HAP-1 (cell line): ENCODE measurements at regions not wholly inside any gene's neighbourhood (a gene's known extent, or its start where the extent isn't known, plus 50 kb on each side); places are given as distances from the start of the nearest gene placed in this dataset.
"Not testable (repeated sequence)": the region's sequence is repeated elsewhere in the genome, so short reads cannot be mapped to it uniquely, and the experiment has no call there.

Experiments used
- DNase-seq, 2 experiments: peaks; one replicate each; pipeline ENCODE4 v3.0.0-alpha.2; 2016 to 2020; ENCODE audit warnings: low spot score in 2 of 2
- H3K27me3 ChIP-seq: fragments of 250-450 bp; sonication (Bioruptor Pico); 2 replicates; pipeline ENCODE4 v1.5.1; 2020; ENCODE audit warnings: low read depth, mild to moderate bottlenecking, moderate library complexity
- H3K36me3 ChIP-seq: fragments of 250-450 bp; sonication (Bioruptor Pico); replicated peaks from 2 replicates; pipeline ENCODE4 v1.5.1; 2020; ENCODE audit warnings: mild to moderate bottlenecking
- H3K4me1 ChIP-seq: fragments of 250-450 bp; sonication (Bioruptor Pico); 2 replicates; pipeline ENCODE4 v1.5.1; 2020; ENCODE audit warnings: mild to moderate bottlenecking
- H3K4me3 ChIP-seq: fragments of 250-450 bp; sonication (Bioruptor Pico); 2 replicates; pipeline ENCODE4 v1.5.1; 2020; ENCODE audit warnings: mild to moderate bottlenecking, moderate library complexity
- H3K9me3 ChIP-seq: fragments of 250-450 bp; sonication (Bioruptor Pico); 2 replicates; pipeline ENCODE4 v1.5.1; 2020; ENCODE audit warnings: mild to moderate bottlenecking, moderate library complexity
- in situ Hi-C: fragments of 300-500 bp; cut with MboI; formaldehyde crosslinking; loops from 3 replicates; pipeline ENCODE4 v1.14.3; 2020; ENCODE audit warnings: low sequenced_read_pairs, inconsistent platforms, mixed read lengths

DNA sequence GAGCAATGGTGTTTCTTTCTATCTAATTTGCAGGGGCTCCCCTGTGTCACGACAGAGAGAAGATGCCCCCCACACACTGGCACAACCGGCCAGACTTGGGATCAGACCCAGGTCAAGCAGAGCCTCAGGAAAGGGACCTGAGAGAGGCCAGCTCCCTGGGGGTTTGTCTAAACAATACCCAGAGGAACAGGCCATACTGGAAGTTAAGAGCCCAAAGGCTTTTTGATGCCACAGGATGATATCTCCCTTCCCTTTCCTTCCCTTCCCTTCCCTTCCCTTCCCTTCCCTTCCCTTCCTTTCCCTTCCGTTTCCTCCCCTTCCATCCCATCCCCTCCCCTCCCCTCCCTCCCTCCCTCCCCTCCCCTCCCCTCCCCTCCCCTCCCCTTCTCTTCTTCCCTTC lies 139.2 kb downstream of the ARL4C start:
- peaks cover 1% of the 10 kb centered on the region for H3K4me1 ChIP-seq
- DNase-seq, result no peak
- H3K27me3 ChIP-seq, result no peaks in the 10 kb centered on the region
- no peaks in the 10 kb centered on the region for H3K36me3 ChIP-seq
- no peaks in the 10 kb centered on the region for H3K9me3 ChIP-seq
- in situ Hi-C loops, result no loop called here
- no peak overlapping the region for H3K4me3 ChIP-seq

DNA sequence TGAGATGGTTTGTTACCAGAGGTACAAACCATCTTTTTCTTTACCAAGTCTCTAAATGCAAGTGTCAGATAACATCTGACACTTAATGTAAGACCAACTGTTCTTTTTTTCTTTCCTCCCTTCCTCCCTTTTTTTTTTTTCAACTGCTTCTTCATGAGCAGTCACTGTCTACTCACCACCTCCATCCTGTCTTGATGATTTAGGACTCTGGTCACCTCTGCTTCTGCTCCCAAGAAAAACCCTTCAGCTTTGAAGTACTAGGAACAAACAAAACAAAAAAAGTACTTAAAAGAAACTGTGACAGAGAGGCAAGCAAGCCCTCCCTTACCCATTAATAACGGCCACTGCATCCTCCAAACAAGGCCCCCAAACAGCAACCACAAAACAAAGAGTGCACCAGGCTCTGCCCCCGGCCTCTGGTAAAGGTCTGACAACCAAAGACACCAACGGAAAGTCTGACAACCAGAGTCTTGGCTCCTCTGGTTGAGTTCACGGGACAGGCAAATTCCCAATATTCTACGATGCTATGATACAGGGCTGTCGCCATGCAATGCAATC lies 141.0 kb downstream of the ARL4C start:
- no peaks in the 10 kb centered on the region for H3K36me3 ChIP-seq
- H3K27me3 ChIP-seq, result no peaks in the 10 kb centered on the region
- H3K9me3 ChIP-seq, result no peaks in the 10 kb centered on the region
- no peak overlapping the region for H3K4me3 ChIP-seq
- in situ Hi-C loops, result no loop called here
- no peak for DNase-seq
- H3K4me1 ChIP-seq, result no peaks in the 10 kb centered on the region

DNA sequence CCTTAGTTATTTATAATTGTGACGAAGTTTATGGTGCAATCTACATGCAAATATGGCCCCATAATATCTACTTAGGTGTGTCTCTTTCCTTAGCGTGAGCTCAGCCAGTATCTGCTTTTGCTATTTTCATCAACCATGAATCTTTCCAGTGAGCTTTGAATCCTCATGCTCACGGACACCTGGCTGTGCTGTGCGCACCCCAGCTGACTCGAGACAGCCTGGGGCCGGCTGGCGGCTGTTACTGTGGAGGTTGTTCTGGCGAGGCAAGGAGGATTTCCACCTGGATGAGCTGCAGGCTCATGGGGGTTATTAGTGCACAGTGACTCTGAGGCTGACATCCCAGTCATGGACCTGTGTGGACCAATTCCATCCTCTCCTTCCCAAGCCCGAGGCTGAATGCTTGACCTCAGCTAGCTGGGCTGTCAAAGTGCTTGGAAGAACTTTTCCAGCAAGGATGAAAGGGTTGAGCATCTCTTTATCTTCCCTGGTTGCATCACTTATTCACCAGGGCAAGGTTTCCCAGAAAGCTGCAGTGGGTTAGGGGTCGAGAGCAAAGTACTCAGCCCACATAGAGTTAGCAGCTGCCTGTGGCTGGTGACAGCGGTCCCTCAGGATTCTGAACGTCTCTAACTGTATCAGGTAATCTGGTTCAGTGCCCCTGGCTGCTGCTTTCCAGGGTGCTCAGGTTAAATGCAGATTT lies 141.7 kb downstream of the ARL4C start:
- in situ Hi-C loops, result no loop called here
- Histone ChIP-seq H3K27me3 (no peaks in the 10 kb centered on the region), H3K36me3 (no peaks in the 10 kb centered on the region), H3K4me3 (no peak overlapping the region), H3K9me3 (no peaks in the 10 kb centered on the region), H3K4me1 (no peaks in the 10 kb centered on the region)
- DNase-seq, result no peak

DNA sequence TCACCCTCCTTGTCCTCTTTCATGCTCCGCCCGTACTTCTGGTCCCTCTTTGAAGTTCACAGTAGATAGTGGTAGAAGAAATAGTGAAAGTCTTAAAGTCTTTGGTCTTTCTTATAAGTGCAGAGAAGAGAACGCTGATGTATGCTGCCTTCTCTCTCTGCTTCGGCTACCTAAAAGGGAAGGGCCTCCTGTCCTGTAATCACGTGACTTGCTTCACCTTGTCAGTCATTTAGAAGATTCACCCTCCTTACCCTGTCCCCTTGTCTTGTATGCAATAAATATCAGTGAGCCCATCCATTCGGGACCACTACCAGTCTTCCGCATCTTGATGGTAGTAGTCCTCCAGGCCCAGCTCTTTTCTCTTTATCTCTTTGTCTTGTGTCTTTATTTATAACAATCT lies 144.6 kb downstream of the ARL4C start:
- Histone ChIP-seq H3K4me1 (no peaks in the 10 kb centered on the region), H3K36me3 (no peaks in the 10 kb centered on the region)
- in situ Hi-C loops, result no loop called here

DNA sequence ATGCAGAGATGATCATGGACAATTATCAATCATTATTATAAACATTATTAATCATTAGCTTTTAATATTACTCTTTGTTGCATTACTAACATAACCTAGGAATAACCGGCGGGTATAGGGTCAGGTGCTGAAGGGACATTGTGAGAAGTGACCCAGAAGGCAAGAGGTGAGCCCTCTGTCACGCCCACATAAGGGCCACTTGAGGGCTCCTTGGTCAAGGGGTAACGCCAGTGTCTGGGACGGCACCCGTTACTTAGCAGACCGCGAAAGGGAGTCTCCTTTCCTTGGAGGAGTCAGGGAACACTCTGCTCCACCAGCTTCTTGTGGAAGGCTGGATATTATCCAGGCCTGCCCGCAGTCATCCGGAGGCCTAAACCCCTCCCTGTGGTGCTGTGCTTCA lies 145.0 kb downstream of the ARL4C start:
- H3K4me3 ChIP-seq, DNase-seq, H3K36me3 ChIP-seq, in situ Hi-C loops, H3K27me3 ChIP-seq, H3K4me1 ChIP-seq, H3K9me3 ChIP-seq: not testable (repeated sequence)

More for the DNA sequence above, 144.6 kb downstream of the ARL4C start:
- no peak overlapping the region for H3K4me3 ChIP-seq
- H3K27me3 ChIP-seq, result no peaks in the 10 kb centered on the region
- no peak for DNase-seq
- H3K9me3 ChIP-seq, result no peaks in the 10 kb centered on the region

DNA sequence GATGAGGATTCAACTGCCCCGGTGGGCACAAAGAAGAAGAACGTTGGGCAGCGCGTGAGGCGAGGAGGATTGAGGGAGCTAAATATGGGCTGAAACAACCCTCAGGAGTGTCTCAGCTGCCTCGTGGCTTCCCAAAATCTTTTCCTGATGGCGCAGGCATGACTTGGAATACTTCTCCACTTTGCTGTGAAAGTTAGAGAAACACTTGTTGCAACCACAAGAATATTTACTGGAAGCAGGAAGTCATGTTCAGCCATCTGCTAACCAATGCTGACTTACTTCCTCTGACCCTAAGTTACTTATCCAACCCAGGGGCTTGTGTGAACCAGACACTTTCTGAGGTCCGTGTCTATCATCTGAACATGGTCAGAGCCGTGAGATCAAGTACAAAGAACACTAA lies 148.8 kb downstream of the ARL4C start:
- in situ Hi-C loops, result no loop called here
- H3K4me3 ChIP-seq, result no peak overlapping the region

DNA sequence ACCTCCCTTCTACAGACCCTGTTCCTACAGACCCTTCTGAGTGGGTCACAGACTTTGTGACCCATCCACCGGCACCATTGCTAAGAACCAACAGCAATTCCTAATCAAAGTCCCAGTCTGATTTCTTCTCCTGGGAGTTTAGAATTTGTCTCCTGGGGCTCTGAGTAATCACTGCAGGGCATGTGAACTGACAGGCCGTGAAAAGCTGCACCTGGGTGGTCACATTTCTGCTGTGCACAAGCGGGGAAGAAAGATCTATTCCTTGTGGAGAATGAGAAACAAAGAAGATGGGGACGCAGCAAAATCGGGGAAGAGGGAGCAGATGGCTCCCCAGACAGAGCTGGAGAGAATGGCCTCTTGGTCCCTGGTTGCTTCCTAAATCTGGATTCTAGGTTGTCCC lies 151.0 kb downstream of the ARL4C start:
- in situ Hi-C loops, result no loop called here
- no peaks in the 10 kb centered on the region for H3K36me3 ChIP-seq
- no peaks in the 10 kb centered on the region for H3K9me3 ChIP-seq
- H3K4me1 ChIP-seq, result no peaks in the 10 kb centered on the region
- DNase-seq, result no peak
- H3K27me3 ChIP-seq, result no peaks in the 10 kb centered on the region
- no peak overlapping the region for H3K4me3 ChIP-seq

More for the DNA sequence above, 148.8 kb downstream of the ARL4C start:
- Histone ChIP-seq H3K4me1 (no peaks in the 10 kb centered on the region), H3K36me3 (no peaks in the 10 kb centered on the region), H3K9me3 (no peaks in the 10 kb centered on the region), H3K27me3 (no peaks in the 10 kb centered on the region)
- no peak for DNase-seq

DNA sequence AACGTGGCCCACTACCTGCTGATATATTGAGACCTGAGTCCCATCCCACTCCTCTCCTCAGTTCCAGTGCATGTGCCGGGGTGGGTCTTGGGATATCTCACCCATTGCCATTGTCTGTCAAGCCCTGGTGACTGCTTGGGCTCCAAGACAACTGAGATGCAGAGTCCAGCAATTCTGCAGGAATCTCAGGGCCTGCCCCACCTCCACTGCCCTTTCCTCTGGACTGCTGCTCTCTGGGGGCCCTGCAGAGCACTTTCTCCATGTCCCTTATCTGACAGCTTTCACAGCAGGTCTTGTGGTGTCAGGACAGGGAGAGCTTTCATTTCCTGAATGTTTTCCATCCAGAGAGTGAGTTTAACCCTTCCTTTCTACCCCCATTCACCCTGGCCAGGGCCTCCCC lies 152.9 kb downstream of the ARL4C start:
- no peak for DNase-seq
- no peaks in the 10 kb centered on the region for H3K9me3 ChIP-seq
- no peaks in the 10 kb centered on the region for H3K36me3 ChIP-seq
- no peak overlapping the region for H3K4me3 ChIP-seq
- in situ Hi-C loops, result no loop called here
- no peaks in the 10 kb centered on the region for H3K27me3 ChIP-seq
- H3K4me1 ChIP-seq, result no peaks in the 10 kb centered on the region

DNA sequence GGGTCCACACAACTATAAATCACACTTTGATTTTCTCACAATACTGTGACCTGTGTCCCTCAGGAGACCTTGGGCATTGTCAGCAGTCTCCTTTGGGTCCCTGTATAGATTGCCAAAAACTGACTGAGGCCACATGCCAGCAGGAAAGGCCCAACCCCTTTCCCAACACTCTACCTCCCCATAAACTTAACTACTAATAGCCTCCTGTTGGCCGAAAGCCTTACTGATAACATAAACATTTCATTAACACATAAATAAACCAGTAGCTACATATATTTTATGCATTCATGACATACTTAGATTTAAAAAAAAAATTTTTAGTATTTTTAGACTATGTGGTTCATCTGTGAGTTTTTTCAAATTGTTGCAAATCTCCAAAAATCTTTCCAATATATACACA lies 153.5 kb downstream of the ARL4C start:
- Histone ChIP-seq H3K36me3 (no peaks in the 10 kb centered on the region), H3K27me3 (no peaks in the 10 kb centered on the region), H3K4me1 (no peaks in the 10 kb centered on the region), H3K4me3 (no peak overlapping the region), H3K9me3 (no peaks in the 10 kb centered on the region)
- in situ Hi-C loops, result no loop called here
- DNase-seq, result no peak

DNA sequence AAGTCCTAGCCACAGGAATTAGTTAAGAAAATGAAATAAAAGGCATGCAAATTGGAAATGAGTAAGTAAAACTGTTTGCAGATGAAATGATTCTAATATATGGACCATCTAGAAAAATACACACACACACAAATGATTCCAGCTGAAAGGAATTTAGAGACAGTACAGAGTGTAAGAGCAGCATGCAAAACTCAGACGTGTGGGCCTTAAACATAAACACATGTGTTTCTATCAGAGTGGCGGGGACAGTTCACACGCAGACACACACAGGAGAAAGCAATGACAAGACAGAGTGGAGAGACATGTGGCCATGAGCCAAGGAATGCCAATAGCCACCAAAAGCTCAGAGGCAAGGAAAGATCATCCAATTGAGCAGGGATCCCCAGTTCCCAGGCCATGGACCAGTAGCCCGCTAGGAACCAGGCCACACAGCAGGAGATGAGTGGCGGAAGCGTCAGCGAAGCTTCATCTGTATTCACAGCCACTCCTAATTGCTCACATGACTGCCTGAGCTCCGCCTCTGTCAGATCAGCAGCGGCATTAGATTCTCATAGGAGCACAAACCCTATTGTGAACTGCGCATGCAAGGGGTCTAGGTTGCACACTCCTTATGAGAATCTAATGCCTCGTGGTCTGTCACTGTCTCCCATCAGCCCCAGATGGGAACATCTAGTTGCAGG lies 155.4 kb downstream of the ARL4C start:
- Histone ChIP-seq H3K4me1 (no peaks in the 10 kb centered on the region), H3K9me3 (no peaks in the 10 kb centered on the region), H3K27me3 (no peaks in the 10 kb centered on the region), H3K4me3 (no peak overlapping the region), H3K36me3 (no peaks in the 10 kb centered on the region)
- in situ Hi-C loops, result no loop called here
- no peak for DNase-seq

DNA sequence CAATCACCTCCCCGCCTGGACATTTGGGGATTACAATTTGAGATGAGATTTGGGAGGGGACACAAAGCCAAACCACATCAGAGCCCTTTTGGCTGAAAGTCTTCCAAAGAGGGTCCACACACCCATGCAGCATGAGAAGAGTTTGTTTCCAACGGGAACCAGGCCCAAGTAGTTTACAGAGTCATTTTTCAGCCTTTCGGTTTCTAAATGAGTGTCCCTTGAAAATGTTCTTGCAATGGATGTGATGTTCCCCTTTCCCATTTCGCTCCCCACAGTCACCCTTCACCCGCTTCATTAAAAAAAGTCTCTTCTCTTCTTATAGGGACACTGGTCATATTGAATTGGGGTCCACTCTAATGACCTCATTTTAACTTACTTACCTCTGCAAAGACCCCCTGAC lies 157.4 kb downstream of the ARL4C start:
- no peak overlapping the region for H3K4me3 ChIP-seq
- H3K36me3 ChIP-seq, result no peaks in the 10 kb centered on the region
- DNase-seq, result no peak

DNA sequence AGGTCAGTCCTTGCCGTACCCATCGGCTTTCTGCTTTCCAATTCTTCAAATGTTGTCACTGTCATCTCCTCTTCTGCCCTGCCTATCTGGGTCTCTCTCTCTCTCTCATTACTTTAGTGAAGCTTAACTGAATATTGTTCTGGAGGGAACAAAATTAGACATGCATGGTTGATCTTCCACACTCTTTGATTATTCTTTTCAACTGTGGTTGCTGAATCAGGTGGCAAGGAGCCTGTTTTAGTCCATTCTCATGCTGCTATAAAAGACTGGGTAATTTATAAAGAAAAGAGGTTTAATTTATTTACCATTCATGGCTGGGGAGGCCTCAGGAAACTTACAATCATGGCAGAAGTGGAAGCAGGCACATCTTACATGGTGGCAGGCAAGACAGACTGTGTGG lies 157.9 kb downstream of the ARL4C start:
- DNase-seq, result no peak
- in situ Hi-C loops, result no loop called here
- Histone ChIP-seq H3K36me3 (no peaks in the 10 kb centered on the region), H3K4me1 (no peaks in the 10 kb centered on the region), H3K4me3 (no peak overlapping the region), H3K27me3 (no peaks in the 10 kb centered on the region), H3K9me3 (no peaks in the 10 kb centered on the region)

More for the DNA sequence above, 157.4 kb downstream of the ARL4C start:
- H3K27me3 ChIP-seq, result no peaks in the 10 kb centered on the region
- no peaks in the 10 kb centered on the region for H3K9me3 ChIP-seq
- in situ Hi-C loops, result no loop called here
- H3K4me1 ChIP-seq, result no peaks in the 10 kb centered on the region

DNA sequence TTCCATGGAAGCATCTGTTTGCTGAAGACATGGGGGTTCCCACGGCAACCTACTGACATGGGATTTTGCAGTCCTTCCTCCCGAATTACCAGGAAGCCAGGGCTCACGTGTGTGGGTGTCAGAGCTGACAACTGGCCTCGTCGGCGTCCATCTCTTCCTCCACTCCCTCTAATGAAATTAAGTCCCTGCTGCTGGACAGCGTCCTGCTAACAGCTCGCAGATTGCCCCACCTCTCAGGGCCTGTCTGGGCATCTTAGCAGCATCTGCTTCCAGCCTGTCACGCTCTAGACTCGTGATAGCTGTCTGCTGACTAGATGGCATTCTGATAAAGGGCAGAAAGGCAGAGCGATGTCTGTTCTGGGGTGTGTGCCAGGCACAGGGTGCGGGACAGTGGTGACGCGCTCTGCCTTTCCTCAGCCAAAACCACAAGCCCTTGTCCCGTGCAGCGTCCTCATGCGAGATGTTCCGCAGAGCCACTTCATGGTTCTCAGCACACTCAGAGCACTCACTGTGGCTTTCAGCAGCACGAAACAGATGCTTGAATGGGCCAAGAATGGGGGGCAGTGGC lies 161.1 kb downstream of the ARL4C start:
- no peaks in the 10 kb centered on the region for H3K27me3 ChIP-seq
- in situ Hi-C loops, result no loop called here
- no peak for DNase-seq
- no peak overlapping the region for H3K4me3 ChIP-seq
- H3K4me1 ChIP-seq, result no peaks in the 10 kb centered on the region
- no peaks in the 10 kb centered on the region for H3K36me3 ChIP-seq
- H3K9me3 ChIP-seq, result no peaks in the 10 kb centered on the region

DNA sequence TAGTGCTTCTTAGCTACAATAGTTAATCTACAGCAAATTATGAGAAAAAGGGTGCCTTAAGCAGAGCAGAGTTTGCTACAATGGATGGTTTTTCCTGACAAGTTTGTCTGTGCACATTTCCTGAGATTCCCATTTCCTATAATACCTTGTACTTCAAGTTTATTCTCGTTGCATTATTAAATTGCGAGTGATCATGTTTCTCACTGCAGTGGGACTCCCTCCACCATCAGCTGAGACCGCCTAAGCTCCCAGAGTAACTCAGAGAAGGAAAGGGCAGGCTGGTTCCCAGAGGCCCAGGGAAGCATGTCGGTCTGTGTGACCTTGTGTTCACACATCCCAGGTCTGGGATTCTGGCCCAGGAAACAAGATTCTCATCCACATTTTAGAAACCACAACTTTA lies 162.1 kb downstream of the ARL4C start:
- Histone ChIP-seq H3K36me3 (no peaks in the 10 kb centered on the region), H3K9me3 (no peaks in the 10 kb centered on the region), H3K4me3 (no peak overlapping the region), H3K27me3 (no peaks in the 10 kb centered on the region), H3K4me1 (no peaks in the 10 kb centered on the region)
- no peak for DNase-seq
- in situ Hi-C loops, result no loop called here
